Transverse colon (tissue), 4 donors: ENCODE measurements at regions not wholly inside any gene's neighbourhood (a gene's known extent, or its start where the extent isn't known, plus 50 kb on each side); places are given as distances from the start of the nearest gene placed in this dataset.

Experiments
- DNase-seq: peaks from one replicate; pipeline ENCODE4 v3.0.0-alpha.2; 2019
- H3K27ac ChIP-seq, 4 donors: fragments of 200-600 bp; sonication (generic); 2 replicates each; pipeline ENCODE4 v1.5.1; 2016 to 2018; ENCODE audit warnings: inconsistent platforms in 4 of 4
- H3K27me3 ChIP-seq: fragments of 200-600 bp; sonication (generic); 2 replicates; pipeline ENCODE4 v1.5.1; 2017; ENCODE audit warnings: inconsistent platforms
- H3K36me3 ChIP-seq, 4 donors: fragments of 200-600 bp; sonication (generic); 2 replicates each; pipeline ENCODE4 v1.5.1; 2017 to 2019; ENCODE audit warnings: inconsistent platforms in 4 of 4
- H3K4me1 ChIP-seq, 4 donors: fragments of 200-600 bp; sonication (generic); 2 replicates each; pipeline ENCODE4 v1.5.1; 2017 to 2020; ENCODE audit warnings: inconsistent platforms in 4 of 4
- H3K4me3 ChIP-seq, 4 donors: fragments of 200-600 bp; sonication (generic); 1 replicate in 1 of 4; 2 replicates in 3 of 4; pipeline versions ENCODE4 v1.5.1 to v1.6.1; 2017 to 2019; ENCODE audit warnings: inconsistent platforms in 4 of 4
- H3K9me3 ChIP-seq, 2 donors: fragments of 200-600 bp; sonication (generic); 2 replicates each; pipeline ENCODE4 v1.5.1; 2017 to 2019; ENCODE audit warnings: inconsistent platforms in 2 of 2
- CTCF ChIP-seq, 5 experiments: fragments of 200-600 bp in 3 of 5; fragments of 450-650 bp in 2 of 5; sonication (generic) in 3 of 5; IDR thresholded peaks; 1 replicate in 2 of 5; 2 replicates in 3 of 5; pipeline ENCODE4 v1.5.1; 2016 to 2017; ENCODE audit warnings: antibody characterized with exemption in 5 of 5, inconsistent platforms in 3 of 5, mild to moderate bottlenecking in 2 of 5, moderate library complexity in 1 of 5
- EP300 ChIP-seq: sonication (generic); formaldehyde crosslinking; IDR thresholded peaks from one replicate; pipeline ENCODE4 v1.6.1; 2017; ENCODE audit warnings: antibody characterized with exemption, low read depth
- POLR2A ChIP-seq: fragments of 450-650 bp; IDR thresholded peaks from one replicate; pipeline ENCODE4 v1.6.1; 2016; ENCODE audit warnings: antibody characterized with exemption, mild to moderate bottlenecking, moderate library complexity
- POLR2AphosphoS5 ChIP-seq, 3 donors: sonication (generic); formaldehyde crosslinking; IDR thresholded peaks; one replicate each; pipeline ENCODE4 v1.6.1; 2016; ENCODE audit warnings: antibody characterized with exemption in 3 of 3
- WGBS, 2 donors: methylation state at CpG; one replicate each; pipeline ENCODE4 v1.1.5; 2018; ENCODE audit warnings: low coverage in 1 of 2; 5-methylcytosine and 5-hydroxymethylcytosine counted together
- in situ Hi-C, 4 donors: fragments of 200-750 bp; cut with MboI; loops; one replicate each; pipeline versions ENCODE4 v1.15.0 to v1.15.1; 2017; ENCODE audit warnings: low sequenced_read_pairs in 3 of 4, low pct_ligation_motif_present in 1 of 4, low pct_unique_long_range_greater_than_20kb in 1 of 4
- intact Hi-C: fragments of 100-400 bp; cut with DNase I; formaldehyde crosslinking; loops from one replicate; pipeline ENCODE4 v1.15.1; 2023; ENCODE audit warnings: low total_unique reads

- intact Hi-C loops (no loop called here), in situ Hi-C loops (no loop called here)
- Histone ChIP-seq H3K4me3 (no peak overlapping the region), H3K4me1 (no peaks in the 10 kb centered on the region), H3K27me3 (no peaks in the 10 kb centered on the region), H3K36me3 (no peaks in the 10 kb centered on the region), H3K27ac (no peak overlapping the region), H3K9me3 (no peaks in the 10 kb centered on the region)
- 89% methylated on average over 5 of the region's 5 CpGs; no CpG with 5 or more reads in 1 of the 2 donors for WGBS, 2 donors
- TF ChIP-seq POLR2A (no peak), POLR2AphosphoS5 (IDR thresholded peaks at IDR 0.05) (no peak), EP300 (no peak), CTCF (IDR thresholded peaks at IDR 0.05) (no peak)
- DNase-seq: no peak
These were observed 481.7 kb upstream of the CHORDC1 start for GRCh38 chr11:90704510-90704909.

GRCh38 chr11:90701716-90702115, 478.9 kb upstream of the CHORDC1 start:
- no peaks in the 10 kb centered on the region for H3K4me1 ChIP-seq
- TF ChIP-seq EP300 (no peak), POLR2A (no peak)
- WGBS, 2 donors: 90 to 91% methylated on average over 2 of the region's 2 CpGs

DNA sequence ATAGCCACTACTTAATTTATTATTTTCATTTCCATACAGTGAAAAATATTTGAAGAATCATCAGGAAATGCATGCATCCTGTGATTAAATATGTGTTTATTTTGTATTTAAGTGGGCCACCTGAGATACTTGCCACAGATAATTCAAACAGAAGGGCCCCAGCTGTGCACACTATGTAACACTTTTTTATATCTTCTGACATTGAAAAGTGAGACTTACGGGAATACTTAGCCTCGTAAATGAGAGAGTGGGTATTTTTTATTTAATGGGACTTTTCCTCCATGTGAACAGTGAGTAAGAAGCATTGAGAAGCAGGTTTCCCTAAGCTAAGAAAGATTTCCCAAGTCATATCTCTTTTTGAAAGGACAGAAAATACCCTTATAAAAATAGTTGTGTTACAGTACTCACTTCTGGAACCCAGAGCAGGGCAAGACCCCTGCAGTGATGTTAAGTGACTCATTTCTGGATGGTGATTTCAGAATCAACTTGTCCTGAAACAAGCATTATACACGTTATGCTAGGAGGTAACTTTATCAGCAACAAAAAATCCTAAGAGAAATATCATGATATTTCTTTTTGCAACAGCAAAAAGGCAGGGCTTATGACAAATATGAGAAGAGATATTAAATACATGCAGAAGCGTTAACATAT, 478.1 kb upstream of the CHORDC1 start:
- 43 to 49% methylated on average over 2 to 4 of the region's 4 CpGs for WGBS, 2 donors
- Histone ChIP-seq H3K27me3 (no peaks in the 10 kb centered on the region), H3K9me3 (no peaks in the 10 kb centered on the region), H3K4me3 (no peak overlapping the region), H3K36me3 (no peaks in the 10 kb centered on the region), H3K27ac (no peak overlapping the region), H3K4me1 (no peaks in the 10 kb centered on the region)
- intact Hi-C loops (no loop called here), in situ Hi-C loops (no loop called here)
- no peak for TF ChIP-seq POLR2AphosphoS5 (IDR thresholded peaks at IDR 0.05)
- TF ChIP-seq CTCF (IDR thresholded peaks at IDR 0.05): no peak
- no peak for TF ChIP-seq POLR2A
- no peak for TF ChIP-seq EP300
- DNase-seq: no peak

More at GRCh38 chr11:90701716-90702115, 478.9 kb upstream of the CHORDC1 start:
- no peak for DNase-seq
- in situ Hi-C loops (no loop called here), intact Hi-C loops (no loop called here)
- no peaks in the 10 kb centered on the region for H3K9me3 ChIP-seq
- no peak overlapping the region for H3K27ac ChIP-seq
- H3K27me3 ChIP-seq: no peaks in the 10 kb centered on the region
- H3K4me3 ChIP-seq: no peak overlapping the region
- no peaks in the 10 kb centered on the region for H3K36me3 ChIP-seq

- WGBS, 2 donors: 38 to 66% methylated on average over 2 of the region's 2 CpGs
- intact Hi-C loops: no loop called here
These were observed 477.0 kb upstream of the CHORDC1 start for GRCh38 chr11:90699791-90700400.

More at GRCh38 chr11:90699791-90700400, 477.0 kb upstream of the CHORDC1 start:
- no peak overlapping the region for H3K4me3 ChIP-seq
- H3K27me3 ChIP-seq: no peaks in the 10 kb centered on the region
- H3K36me3 ChIP-seq: no peaks in the 10 kb centered on the region
- in situ Hi-C loops: no loop called here
- no peaks in the 10 kb centered on the region for H3K4me1 ChIP-seq
- TF ChIP-seq EP300 (no peak), CTCF (IDR thresholded peaks at IDR 0.05) (no peak), POLR2AphosphoS5 (IDR thresholded peaks at IDR 0.05) (no peak), POLR2A (no peak)
- no peaks in the 10 kb centered on the region for H3K9me3 ChIP-seq
- H3K27ac ChIP-seq: no peak overlapping the region
- DNase-seq: no peak
